ENCODE measurements at regions not wholly inside any gene's neighbourhood (a gene's known extent, or its start where the extent isn't known, plus 50 kb on each side); places are given as distances from the start of the nearest gene placed in this dataset.

DNA sequence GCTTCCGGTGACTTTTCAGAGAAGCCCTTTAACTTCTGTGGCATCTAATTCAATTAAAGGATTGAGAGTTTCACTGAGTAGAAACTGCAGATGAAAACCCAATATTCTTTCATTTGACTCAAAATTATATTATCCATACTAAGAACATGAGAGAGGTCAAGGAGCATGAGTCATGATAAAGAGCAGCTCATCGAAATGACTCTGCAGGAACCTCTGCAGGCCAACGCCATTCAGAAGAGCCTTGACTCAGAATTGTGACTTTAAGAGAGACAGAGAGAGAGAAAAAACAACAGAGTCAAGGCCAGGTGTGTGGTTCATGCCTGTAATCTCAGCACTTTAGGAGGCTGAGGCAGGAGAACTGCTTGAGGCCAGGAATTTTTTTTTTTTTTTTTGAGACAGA lies 417.2 kb upstream of the XYLT1 start:
- DNase-seq (ENCODE audit: low read depth in 4 of 4, low spot score in 2 of 4) = no peak

DNA sequence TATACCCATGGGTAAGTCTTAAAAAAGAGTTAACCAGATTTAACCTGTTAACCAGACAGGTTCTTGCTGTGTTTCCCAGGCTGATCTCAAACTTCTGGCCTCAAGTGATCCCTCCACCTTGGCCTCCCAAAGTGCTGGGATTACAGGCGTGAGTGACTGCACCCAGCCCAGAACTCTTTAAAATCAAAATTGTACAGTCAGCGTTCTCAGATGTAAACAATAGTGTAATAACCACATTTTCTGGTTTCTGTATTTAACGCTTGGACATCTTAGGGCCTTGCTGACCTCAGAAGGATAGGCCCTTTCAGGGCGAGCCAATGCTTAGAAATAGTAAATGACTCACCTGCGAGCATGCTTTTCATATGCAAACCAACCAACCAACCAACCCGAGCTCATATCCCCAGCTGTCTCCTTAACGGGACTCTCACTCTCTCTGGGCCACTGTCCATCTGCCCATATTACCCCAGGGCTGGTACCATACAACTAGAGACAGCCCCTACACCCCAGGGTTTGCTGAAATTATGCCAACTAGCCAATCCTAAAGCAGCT lies 415.0 kb upstream of the XYLT1 start:
- no peak for DNase-seq (ENCODE audit: low read depth in 4 of 4, low spot score in 2 of 4)

DNA sequence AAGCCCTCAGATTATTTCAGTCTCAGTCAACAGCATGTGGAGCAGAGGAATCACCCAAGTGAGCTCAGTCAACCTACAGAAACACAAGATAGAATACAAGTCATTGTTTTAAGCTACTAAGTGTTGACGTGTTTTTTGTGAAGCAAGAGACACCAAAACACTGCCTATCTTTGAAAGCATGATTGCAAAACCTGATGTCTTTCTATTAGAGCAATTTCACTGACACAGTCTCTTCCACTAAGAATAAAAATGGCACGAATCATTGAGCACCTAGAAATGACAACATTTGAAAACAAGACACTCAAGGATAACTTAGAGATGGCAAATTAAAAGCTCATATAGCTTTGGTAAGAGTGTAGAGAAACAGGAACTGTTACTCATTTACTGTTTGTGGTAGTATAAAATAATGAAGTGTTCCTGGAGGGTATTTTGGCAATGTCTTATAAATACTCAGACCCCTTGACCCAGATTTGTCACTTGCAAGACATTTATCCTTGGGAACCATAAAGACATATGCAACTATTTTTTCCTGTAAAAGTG lies 407.1 kb upstream of the XYLT1 start:
- no peak for DNase-seq (ENCODE audit: low read depth in 4 of 4, low spot score in 2 of 4)

DNA sequence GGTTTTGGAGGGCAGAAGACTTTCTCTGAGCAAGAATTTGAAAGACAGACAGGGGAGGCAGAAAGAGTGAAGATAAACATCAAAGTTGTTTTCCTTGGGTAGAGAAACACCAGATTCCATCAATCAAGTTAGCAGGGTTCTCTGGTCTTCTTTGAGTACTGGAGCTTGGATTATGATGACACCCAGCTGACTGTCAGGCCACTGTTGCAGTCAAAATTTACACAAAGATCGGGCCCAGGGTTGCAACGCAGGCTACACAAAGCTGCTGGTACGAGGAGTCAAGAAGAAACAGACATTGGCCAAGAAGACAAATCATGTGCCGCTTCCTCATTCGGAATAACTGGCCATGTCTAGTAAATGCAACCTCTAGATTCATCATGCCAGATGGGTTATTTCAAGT lies 396.2 kb upstream of the XYLT1 start:
- DNase-seq (ENCODE audit: low read depth in 4 of 4, low spot score in 2 of 4) = no peak

DNA sequence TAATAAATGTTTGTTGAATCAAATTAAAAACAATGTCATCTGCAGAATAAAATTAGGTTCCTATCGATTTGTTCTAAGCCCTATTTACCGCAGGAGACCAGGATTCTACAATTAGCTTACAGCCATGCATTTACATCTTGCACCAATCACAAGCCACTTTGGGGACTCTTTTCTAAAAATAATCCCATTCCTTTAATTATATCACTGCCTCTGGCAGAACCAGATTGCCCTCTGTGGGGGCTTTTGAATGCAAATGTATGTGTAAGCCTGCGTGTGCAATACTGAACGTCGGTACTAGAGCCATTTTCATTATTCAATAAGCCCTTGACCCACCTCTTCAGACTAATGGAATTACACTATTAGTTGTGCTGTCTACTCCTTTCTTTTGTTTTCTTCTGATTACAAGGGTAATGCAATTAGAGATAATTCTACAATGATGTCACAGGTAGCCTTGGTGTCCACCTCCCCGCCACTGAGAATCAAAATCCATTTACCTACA lies 391.3 kb upstream of the XYLT1 start:
- DNase-seq (ENCODE audit: low read depth in 4 of 4, low spot score in 2 of 4) = no peak

DNA sequence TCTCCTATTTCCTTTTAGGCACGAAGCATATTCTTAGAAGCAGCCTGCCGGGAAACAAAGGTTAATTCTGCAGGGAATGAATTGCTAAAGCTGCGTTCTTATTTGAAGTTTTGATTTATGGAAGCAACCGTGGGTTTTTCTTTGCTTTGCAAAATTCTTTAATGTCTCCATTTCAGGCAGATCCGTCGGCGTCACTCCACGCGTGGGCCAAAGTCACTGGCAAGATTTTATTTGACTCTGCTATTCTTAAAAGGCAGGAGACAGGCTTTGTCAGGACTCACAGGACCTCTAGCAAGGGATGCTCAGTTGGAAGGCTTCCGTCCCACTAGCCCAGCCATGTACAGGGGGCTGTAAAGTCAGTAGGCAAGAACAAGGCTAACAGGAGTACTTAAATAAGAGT lies 387.3 kb upstream of the XYLT1 start:
- no peak for DNase-seq (ENCODE audit: low read depth in 4 of 4, low spot score in 2 of 4)

DNA sequence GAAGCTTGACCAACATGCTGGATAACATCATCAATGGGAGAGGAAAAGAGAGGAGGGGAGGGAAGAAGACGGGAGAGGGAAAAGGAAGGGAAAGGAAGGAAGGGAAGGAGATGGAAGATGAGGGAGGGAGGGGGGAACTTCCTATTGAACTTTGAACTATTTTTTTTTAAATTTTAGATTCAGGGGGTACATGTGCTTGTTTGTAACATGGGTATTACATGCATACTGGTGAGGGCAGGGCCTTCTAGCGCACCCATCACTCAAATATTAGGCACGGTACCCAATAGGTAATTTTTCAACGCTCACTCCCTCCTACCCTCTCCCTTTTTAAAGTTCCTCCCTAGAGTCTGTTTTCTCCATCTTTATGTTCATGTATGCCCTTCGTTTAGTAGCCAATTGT lies 383.2 kb upstream of the XYLT1 start:
- no peak for DNase-seq (ENCODE audit: low read depth in 4 of 4, low spot score in 2 of 4)

DNA sequence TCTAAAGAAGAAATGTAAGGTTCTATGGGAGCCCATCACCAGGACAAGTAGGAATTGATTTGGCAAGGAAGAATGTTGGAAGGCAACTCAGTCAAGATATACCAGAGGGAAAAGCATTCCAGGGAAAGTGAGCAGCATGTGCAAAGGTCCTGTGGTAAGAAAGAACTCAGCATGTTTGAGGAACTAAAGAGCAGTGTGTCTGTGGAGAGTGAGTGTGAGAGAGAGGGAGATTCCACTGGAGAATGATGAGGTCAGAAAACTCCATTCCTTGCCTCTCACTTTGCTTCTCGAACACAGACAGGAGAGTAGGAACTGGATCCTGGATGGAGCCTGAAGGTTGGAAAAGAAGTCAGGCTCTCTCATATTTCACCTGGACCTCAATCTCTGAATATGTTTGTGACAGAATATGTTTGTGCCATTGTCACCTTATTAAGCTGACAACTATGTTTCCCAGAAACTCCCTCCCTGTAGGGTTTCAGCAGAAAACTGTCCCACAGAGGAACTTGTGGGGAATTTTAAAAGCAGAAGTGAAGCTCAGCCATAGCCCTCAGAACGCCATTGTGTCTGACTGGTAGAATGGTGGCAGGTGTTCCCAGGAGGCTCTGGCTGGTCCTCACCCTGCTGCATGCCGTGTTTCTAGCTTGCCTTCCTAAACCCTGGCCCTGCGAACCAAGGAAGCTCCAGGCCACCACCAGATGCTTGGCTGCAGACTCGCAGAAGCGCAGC lies 382.4 kb upstream of the XYLT1 start:
- DNase-seq (ENCODE audit: low read depth in 4 of 4, low spot score in 2 of 4) = no peak

DNA sequence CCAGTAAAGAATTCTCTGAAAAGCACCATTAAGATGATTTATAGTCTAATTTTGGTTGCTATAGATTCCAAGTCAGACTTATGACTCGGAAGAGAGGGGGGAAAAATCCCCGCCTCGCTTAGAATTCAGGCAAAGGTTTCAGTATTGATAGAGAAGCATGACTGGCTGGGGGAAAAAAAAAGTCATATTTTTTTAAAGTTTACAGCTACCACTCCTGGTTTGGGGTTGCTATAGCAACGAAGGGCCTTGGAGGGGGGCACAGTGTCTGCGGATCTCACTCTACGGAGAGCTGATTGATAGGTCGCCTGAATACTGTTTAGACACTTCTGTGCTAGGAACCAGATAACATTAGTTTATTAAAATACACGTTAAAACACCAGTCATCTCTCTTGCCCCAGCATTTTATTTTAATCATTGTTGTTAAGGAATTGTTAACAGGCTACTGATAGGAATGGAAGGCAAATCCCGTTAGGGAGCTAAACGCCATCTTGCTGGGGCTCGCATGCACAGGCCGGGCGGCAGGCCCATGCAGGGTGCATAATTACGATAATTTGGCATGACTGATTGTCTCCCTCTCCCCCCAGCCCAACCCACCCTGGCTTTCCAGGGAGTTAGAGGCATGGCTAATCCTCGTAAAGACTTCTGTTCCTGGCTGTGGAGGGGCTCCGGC lies 380.0 kb upstream of the XYLT1 start:
- no peak for DNase-seq (ENCODE audit: low read depth in 4 of 4, low spot score in 2 of 4)

DNA sequence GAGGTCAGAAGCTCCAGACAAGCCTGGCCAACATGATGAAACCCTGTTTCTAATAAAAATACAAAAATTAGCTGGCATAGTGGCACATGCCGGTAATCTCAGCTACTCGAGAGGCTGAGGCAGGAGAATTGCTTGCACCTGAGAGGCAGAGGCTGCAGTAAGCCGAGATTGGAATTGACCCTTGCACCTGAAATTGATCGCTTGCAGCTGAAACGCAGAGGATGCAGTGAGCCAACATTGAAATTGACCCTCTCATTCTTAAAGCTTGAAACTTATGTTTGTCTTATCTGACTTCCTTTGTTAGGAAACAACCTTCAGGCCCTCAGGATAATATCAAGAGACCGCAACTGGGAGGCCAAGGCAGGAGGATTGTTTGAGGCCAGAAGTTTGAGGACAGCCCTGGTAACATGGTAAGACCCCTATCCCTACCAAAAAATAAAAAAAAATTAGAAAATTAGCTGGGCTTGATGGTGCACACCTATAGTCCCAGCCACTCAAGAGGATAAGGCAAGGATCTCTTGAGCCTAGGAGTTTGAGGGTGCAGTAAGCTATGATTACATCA lies 376.6 kb upstream of the XYLT1 start:
- DNase-seq (ENCODE audit: low read depth in 4 of 4, low spot score in 2 of 4) = no peak

DNA sequence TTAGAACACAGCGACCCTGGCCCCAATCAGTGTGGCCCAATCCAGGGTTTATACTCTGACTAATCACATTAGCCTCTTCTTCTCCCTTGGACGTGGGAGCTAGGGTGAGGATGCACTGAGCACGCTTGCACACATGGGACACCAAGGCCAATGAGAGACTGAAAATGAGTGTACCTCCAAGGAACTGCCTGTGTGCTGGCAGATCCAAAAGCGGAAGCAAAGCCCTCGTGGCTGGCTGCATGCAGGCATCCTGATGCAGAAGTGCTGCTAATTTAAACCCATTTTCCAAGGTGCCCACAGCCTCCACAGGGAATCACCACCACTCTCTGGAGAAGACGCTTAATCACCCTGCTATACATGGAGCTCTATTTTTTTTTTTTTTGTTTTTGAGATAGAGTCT lies 375.3 kb upstream of the XYLT1 start:
- no peak for DNase-seq (ENCODE audit: low read depth in 4 of 4, low spot score in 2 of 4)

DNA sequence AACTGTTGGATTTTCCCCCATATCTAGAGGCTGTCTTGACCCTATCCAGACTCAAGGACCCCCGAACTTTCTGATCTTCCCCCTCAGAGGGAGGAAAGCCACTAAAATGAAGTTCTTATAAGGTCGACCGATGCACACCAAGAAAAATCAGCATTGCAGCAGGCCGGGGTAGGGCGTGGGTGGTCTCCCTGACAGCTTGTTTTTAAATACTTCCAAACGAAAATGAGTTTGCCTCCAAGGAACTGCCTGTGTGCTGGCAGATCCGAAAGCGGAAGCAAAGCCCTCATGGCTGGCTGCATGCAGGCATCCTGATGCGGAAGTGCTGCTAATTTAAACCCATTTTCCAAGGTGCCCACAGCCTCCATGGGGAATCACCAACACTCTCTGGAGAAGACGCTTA lies 374.3 kb upstream of the XYLT1 start:
- no peak for DNase-seq (ENCODE audit: low read depth in 4 of 4, low spot score in 2 of 4)

DNA sequence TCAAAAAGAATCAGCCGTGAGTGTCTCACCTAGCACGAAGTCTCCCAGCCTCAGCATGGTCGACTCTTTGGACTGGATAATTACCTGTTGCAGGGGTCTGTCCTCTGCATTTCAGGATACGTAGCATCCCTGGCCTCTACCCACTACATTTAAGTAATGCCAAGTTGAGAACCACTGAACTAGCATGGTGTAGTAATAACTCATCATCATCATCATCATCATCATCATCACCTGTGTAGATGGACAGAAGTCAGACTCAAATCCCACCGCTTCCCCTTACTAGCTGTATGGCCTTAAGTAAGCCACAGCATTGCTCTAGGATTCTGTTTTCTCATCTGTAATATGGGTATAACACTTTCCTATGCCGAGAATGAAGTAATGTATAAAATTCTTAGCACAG lies 373.1 kb upstream of the XYLT1 start:
- DNase-seq (ENCODE audit: low read depth in 4 of 4, low spot score in 2 of 4) = no peak

DNA sequence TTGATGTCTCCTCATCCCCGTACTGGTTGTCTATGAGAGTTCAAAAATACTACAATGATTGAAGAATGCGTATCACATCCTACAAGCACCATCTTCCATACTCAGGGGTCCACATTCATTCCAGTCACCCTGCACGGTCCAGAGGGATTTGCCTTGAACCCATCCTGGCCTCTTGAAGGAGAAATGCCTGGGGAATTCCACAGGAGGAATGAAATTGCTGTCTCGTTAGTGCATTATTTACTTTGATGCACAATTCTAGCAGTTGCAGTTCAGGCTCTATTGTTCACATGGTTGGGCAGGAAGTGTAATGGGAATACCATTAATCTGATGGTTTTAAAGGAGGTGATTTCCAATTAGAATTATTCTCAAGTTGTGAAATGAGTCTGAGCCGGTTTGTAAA lies 369.1 kb upstream of the XYLT1 start:
- DNase-seq (ENCODE audit: low read depth in 4 of 4, low spot score in 2 of 4) = no peak

DNA sequence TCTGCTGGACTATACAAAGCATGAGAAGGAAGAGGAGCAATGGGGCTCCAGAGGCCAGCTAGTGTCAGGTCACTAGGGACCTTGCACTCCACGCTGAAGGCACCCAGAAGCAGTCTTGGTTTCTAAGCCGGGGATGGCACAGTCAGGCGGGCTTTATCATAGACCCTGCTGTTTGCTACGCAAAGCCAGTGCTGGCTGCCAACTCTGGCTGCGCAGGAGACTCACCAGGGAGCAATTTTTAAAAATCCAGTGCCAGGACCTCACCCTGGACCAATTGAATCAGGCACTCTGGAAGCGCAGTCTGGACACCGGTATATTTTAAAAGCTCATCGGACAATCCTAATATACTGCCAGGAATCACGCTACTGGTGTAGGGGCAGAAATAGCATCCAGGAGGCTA lies 368.5 kb upstream of the XYLT1 start:
- DNase-seq (ENCODE audit: low read depth in 4 of 4, low spot score in 2 of 4) = no peak

DNA sequence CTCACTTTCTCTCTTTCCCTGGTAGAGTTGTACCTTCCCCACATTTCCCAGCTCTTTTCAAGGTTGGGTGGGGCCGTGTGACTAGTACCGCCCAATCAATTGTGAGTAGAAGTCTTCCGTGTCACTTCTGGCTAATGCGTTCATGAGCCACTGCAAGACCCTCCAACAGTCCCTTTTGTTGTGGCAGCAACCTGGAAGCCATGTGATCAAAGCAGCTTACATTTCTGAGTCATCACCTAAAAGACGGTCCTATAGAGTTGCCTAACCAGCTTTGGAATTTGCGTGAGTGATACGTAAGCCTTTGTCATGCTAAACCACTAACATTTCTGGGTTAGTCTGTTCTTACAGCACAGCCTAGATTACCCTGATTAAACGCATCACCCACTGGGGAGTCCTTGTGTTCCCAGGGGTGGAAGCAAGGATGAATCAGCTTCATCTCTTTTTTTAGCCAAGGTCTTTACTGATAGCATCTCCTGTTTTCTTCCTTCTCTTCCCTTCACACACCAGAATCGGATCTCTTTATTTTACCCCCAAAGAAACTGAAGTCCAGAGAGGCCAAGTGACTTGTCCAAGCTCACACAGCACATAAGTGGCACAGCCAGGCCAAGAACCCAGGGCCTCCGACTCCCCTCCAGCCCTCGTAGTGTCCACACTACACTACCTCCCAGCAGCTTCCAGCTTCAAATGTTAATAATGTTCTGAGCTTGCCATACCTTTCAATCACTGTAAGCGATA lies 366.3 kb upstream of the XYLT1 start:
- no peak for DNase-seq (ENCODE audit: low read depth in 4 of 4, low spot score in 2 of 4)

DNA sequence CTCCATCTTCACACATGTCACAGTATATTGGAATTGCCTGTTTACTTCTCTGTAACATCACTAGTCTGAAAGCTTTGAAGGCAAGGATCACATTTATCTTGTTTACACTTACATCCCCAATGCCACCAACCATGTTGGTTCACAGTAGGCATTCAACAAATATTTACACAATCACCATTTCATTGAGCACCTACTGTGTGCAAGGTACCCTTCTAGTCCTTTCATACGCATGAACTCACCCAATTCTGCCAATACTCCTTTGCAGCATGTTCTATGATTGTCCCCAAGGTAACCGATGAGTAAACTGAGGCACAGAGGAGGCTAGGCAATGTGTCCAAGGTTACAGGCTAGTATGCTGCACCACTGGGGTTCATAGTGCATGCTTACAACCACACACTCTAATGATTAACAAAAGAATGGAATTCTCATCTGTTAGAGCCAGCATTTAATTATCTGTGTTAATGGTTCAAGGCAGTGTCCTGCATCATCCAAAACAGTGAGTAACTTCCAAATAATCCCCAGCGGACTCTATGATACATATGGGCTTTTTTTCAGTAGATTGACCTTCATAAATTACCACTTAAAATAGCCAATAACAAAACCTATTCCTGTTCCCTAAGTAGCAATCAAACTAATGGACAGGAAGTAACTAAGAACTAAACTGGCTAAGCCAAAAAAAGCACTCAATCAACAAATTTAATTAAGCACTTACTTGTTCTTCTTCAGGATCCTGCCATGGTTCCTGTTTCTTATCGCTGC lies 364.5 kb upstream of the XYLT1 start:
- no peak for DNase-seq (ENCODE audit: low read depth in 4 of 4, low spot score in 2 of 4)

DNA sequence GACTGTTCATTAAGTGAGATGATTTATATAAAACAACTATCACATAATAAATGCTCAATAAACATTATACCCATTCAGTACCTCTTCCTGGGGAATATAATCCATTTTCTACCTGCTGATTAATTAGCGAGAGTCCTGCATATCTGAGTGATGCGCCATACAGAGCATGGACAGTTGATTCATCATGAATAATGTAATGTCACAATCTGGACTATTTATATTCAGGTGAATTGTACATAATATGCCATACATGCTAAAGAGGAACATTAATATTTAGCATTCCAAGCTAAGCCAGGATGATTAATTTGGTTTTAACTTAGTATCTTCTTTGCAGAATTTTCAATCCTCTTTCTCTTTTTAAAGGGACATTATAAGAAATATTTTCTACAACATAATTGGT lies 362.0 kb upstream of the XYLT1 start:
- DNase-seq (ENCODE audit: low read depth in 4 of 4, low spot score in 2 of 4) = no peak

DNA sequence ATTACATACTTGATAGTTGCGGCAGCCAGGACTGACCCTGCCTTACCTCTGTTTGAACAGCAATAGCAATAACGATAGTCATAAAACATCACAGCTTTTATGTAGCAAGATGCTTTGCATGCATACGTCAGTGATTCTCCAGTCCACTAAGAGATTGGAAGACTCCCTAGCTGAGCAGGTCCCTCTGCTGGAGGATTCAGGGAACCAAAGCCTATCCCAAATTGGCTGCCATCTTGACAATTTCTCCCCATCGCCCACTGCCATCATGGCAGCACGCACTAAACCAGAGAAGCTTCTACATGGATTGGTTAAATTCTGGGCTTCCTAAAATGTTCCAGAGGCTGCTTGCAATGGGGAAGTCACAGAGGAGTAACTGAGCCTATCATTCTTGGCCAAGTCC lies 360.6 kb upstream of the XYLT1 start:
- DNase-seq (ENCODE audit: low read depth in 4 of 4, low spot score in 2 of 4) = no peak

DNA sequence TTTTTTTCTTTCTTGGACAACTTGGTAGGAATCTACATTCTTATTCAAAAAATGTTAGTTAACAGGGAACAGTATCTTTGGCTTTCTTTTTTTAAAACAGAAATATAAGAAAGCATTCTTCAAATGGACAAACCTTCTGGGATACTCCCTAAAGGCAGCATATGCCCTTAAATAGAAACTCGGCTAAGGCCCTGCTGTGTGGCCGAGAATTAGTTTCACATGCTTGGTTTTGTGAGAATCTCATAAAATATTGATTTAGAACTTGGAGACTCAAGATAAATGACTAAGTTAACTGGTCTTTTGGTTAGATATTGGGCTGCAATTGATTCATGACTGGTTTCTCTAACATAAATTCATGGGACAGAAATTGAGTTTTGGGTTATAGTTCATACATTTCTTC lies 359.9 kb upstream of the XYLT1 start:
- no peak for DNase-seq (ENCODE audit: low read depth in 4 of 4, low spot score in 2 of 4)
